Keratinocyte (primary cell): ENCODE measurements at regions not wholly inside any gene's neighbourhood (a gene's known extent, or its start where the extent isn't known, plus 50 kb on each side); places are given as distances from the start of the nearest gene placed in this dataset.

ENCODE experiments used
- CTCF ChIP-seq, 3 experiments: IDR thresholded peaks in 1 of 3; conservative IDR thresholded peaks in 1 of 3; optimal IDR thresholded peaks in 1 of 3; 2 replicates in 2 of 3; 3 replicates in 1 of 3; pipeline versions ENCODE3 to v1.5.1; 2011; ENCODE audit warnings: low read length in 3 of 3, mild to moderate bottlenecking in 3 of 3, moderate library complexity in 2 of 3, control low read depth in 1 of 3, inconsistent platforms in 1 of 3; ENCODE audit not compliant: insufficient read depth in 2 of 3; ENCODE audit errors: extremely low read depth in 1 of 3
- EZH2 ChIP-seq: IDR thresholded peaks from one replicate; pipeline ENCODE4 v1.6.1; 2012; ENCODE audit warnings: inconsistent platforms, mild to moderate bottlenecking, low read length, moderate library complexity

GRCh38 chr10:11661441-11661840, 50.0 kb upstream of the USP6NL start:
- TF ChIP-seq CTCF (optimal IDR thresholded peaks at IDR 0.05 in 1 of 3, IDR thresholded peaks at IDR 0.05 in 1 of 3, conservative IDR thresholded peaks at IDR 0.05 in 1 of 3; ENCODE audit: extremely low read depth in 1 of 3, insufficient read depth in 2 of 3, low read length in 3 of 3) (no peak), EZH2 (no peak)
